ENCODE measurements at regions not wholly inside any gene's neighbourhood (a gene's known extent, or its start where the extent isn't known, plus 50 kb on each side); places are given as distances from the start of the nearest gene placed in this dataset.
"Not testable (repeated sequence)": the region's sequence is repeated elsewhere in the genome, so short reads cannot be mapped to it uniquely, and the experiment has no call there.

GRCh38 chr14:97155320-97155719 is 358.1 kb downstream of the VRK1 start:
- no peak for DNase-seq

GRCh38 chr14:97155814-97156213 is 358.6 kb downstream of the VRK1 start:
- no peak for DNase-seq

- no peak for DNase-seq
These were observed 359.5 kb downstream of the VRK1 start for GRCh38 chr14:97156705-97157104.

- DNase-seq: no peak
These were observed 360.9 kb downstream of the VRK1 start for GRCh38 chr14:97158102-97158501.

GRCh38 chr14:97159124-97159523 is 361.9 kb downstream of the VRK1 start:
- no peak for DNase-seq

- no peak for DNase-seq
These were observed 365.4 kb downstream of the VRK1 start for GRCh38 chr14:97162621-97163020.

- DNase-seq: no peak
These were observed 366.8 kb downstream of the VRK1 start for GRCh38 chr14:97164021-97164420.

- DNase-seq: no peak
These were observed 369.3 kb downstream of the VRK1 start for GRCh38 chr14:97166497-97166896.

GRCh38 chr14:97167577-97167976 is 370.4 kb downstream of the VRK1 start:
- DNase-seq: not testable (repeated sequence)

GRCh38 chr14:97172644-97173043 is 375.5 kb downstream of the VRK1 start:
- no peak for DNase-seq

GRCh38 chr14:97177016-97177415 is 379.8 kb downstream of the VRK1 start:
- DNase-seq: peak; percentile 69

- DNase-seq: no peak
These were observed 380.5 kb downstream of the VRK1 start for GRCh38 chr14:97177635-97178034.

GRCh38 chr14:97178781-97179180 is 381.6 kb downstream of the VRK1 start:
- DNase-seq: no peak

GRCh38 chr14:97179573-97179972 is 382.4 kb downstream of the VRK1 start:
- no peak for DNase-seq

GRCh38 chr14:97180304-97181200 is 383.4 kb downstream of the VRK1 start:
- DNase-seq: no peak

- DNase-seq: peak; percentile 43
These were observed 388.0 kb downstream of the VRK1 start for GRCh38 chr14:97185186-97185585.

- no peak for DNase-seq
These were observed 390.7 kb downstream of the VRK1 start for GRCh38 chr14:97187916-97188315.

- no peak for DNase-seq
These were observed 399.2 kb downstream of the VRK1 start for GRCh38 chr14:97196336-97196735.

GRCh38 chr14:97198813-97199212 is 401.6 kb downstream of the VRK1 start:
- DNase-seq: no peak

GRCh38 chr14:97200245-97200644 is 403.1 kb downstream of the VRK1 start:
- no peak for DNase-seq

GRCh38 chr14:97206916-97207315 is 409.7 kb downstream of the VRK1 start:
- DNase-seq: no peak

- DNase-seq: no peak
These were observed 413.0 kb downstream of the VRK1 start for GRCh38 chr14:97210202-97210601.

- no peak for DNase-seq
These were observed 415.2 kb downstream of the VRK1 start for GRCh38 chr14:97212399-97212798.

- no peak for DNase-seq
These were observed 416.5 kb downstream of the VRK1 start for GRCh38 chr14:97213720-97214119.

All from CD4-positive, alpha-beta T cell treated with Interleukin-10 for 1 hour (primary cell).